ENCODE measurements at regions not wholly inside any gene's neighbourhood (a gene's known extent, or its start where the extent isn't known, plus 50 kb on each side); places are given as distances from the start of the nearest gene placed in this dataset.
"Not testable (repeated sequence)": the region's sequence is repeated elsewhere in the genome, so short reads cannot be mapped to it uniquely, and the experiment has no call there.

GRCh38 chr14:58954901-58955861 lies 233.3 kb upstream of the DAAM1 start:
- DNase-seq = no peak

- no peak for DNase-seq
These were observed 227.3 kb upstream of the DAAM1 start for GRCh38 chr14:58961045-58961731.

- DNase-seq = no peak
These were observed 224.4 kb upstream of the DAAM1 start for GRCh38 chr14:58963873-58964597.

DNA sequence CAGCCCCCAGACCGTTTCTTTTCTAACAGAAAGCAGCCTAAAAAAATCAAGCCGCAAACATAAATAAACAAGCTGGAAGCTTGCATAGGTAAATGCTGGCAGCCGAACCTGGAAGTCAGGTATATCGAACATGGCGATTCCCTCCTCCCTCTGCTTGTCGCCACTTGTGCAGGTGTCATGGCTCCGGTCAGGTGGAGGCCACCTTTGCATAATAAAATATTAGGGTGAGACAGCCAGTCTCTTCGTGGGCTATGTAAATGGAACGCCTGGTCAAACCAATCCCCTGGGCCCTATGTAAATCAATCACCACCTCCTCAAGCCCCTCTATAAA lies 223.9 kb upstream of the DAAM1 start:
- no peak for DNase-seq

- no peak for DNase-seq
These were observed 222.9 kb upstream of the DAAM1 start for GRCh38 chr14:58965601-58966000.

- DNase-seq = no peak
These were observed 221.5 kb upstream of the DAAM1 start for GRCh38 chr14:58966997-58967396.

- no peak for DNase-seq
These were observed 218.3 kb upstream of the DAAM1 start for GRCh38 chr14:58969951-58970751.

GRCh38 chr14:58972233-58973017 lies 216.0 kb upstream of the DAAM1 start:
- DNase-seq = no peak

- DNase-seq = no peak
These were observed 211.1 kb upstream of the DAAM1 start for GRCh38 chr14:58977366-58977765.

- no peak for DNase-seq
These were observed 210.1 kb upstream of the DAAM1 start for GRCh38 chr14:58978343-58978742.

- DNase-seq = no peak
These were observed 209.1 kb upstream of the DAAM1 start for GRCh38 chr14:58979325-58979724.

DNA sequence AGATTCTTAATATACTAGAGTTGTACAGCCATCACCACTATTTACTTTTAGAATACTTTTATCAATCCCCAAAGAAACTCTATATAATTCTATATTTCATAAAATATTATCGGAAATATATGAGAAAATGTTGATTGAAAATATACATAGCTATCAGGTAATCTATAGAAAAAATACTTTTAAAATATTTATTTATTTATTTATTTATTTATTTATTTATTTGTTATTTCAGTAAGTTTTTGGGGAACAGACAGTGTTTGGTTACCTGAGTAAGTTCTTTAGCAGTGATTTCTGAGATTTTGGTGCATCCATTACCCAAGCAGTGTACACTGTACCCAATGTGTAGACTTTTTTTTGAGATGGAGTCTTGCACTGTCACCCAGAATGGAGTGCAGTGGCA lies 206.6 kb upstream of the DAAM1 start:
- no peak for DNase-seq

DNA sequence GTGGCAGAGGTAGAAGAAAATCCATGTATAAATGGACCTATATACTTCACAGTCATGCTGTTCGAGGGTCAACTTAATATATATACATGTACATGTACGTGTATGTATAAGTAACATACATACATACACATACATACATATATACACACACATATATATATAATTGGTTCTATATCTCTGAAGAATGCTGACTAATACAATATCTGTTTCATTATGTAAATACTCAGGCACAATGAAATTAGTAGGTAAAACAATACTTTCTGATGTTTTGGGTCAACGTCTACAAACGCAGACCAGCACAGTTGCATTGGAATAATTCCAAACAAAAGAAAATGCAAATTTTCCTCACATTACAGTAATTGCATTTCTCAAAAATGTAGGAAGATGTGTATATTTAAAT lies 202.7 kb upstream of the DAAM1 start:
- DNase-seq = no peak

GRCh38 chr14:58987591-58987990 lies 200.9 kb upstream of the DAAM1 start:
- DNase-seq = no peak

GRCh38 chr14:58992935-58993334 lies 195.5 kb upstream of the DAAM1 start:
- no peak for DNase-seq

- no peak for DNase-seq
These were observed 194.3 kb upstream of the DAAM1 start for GRCh38 chr14:58994130-58994529.

GRCh38 chr14:59004012-59004411 lies 184.5 kb upstream of the DAAM1 start:
- DNase-seq = no peak

DNA sequence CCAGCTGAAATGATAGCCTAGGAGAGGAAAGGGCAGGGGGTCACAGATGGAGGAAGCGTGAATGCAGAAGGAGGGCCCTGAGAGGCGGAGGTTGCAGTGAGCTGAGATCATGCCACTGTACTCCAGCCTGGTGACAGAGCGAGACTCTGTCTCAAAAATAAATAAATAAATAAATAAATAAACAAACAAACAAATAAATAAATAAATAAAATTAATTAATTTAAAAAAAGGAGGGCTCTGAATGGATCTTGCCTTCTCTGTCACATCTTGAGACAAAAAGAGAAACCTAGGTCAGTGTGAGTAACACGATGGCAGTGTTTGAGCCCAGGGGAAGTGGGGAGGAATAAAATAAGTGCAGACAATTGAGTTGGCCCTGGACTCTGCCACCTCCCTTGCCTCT lies 182.3 kb upstream of the DAAM1 start:
- not testable (repeated sequence) for DNase-seq

GRCh38 chr14:59009967-59010366 lies 178.5 kb upstream of the DAAM1 start:
- DNase-seq = no peak

DNA sequence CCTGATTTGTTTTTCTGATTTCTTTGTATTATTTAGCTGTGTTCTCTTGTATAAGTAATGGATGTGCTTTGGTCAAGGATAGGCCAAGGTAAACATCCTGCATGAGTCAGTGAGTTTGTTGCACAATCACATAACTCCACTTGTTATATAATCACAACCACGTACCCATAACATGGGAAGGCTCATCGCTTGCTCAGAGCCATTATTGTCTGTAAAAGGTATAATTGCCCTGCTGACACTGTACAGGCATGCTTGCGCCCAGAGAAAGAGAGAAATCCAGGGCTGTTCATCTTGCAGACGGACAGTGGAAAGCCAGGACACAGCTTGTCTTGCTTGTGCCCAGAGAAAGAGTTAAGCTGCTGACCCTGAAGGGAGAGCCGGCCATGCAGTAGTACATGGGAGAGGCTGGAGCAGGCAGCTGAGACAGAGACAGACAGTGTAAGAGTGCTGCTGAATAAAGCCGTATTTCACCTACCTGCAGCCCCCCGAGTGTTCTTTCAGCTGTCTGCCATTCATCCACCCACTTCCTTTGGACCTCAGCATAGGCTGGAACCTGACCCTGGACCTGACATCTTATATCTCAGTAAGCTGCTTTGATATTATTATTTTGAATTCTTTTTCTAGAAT lies 174.7 kb upstream of the DAAM1 start:
- no peak for DNase-seq

- no peak for DNase-seq
These were observed 173.0 kb upstream of the DAAM1 start for GRCh38 chr14:59015482-59015881.
